AG08396 (cell line): ENCODE measurements at regions not wholly inside any gene's neighbourhood (a gene's known extent, or its start where the extent isn't known, plus 50 kb on each side); places are given as distances from the start of the nearest gene placed in this dataset.
"Not testable (repeated sequence)": the region's sequence is repeated elsewhere in the genome, so short reads cannot be mapped to it uniquely, and the experiment has no call there.

Experiments
- DNase-seq: peaks from one replicate; pipeline ENCODE4 v3.0.0; 2012; ENCODE audit warnings: low spot score, mixed read lengths

DNA sequence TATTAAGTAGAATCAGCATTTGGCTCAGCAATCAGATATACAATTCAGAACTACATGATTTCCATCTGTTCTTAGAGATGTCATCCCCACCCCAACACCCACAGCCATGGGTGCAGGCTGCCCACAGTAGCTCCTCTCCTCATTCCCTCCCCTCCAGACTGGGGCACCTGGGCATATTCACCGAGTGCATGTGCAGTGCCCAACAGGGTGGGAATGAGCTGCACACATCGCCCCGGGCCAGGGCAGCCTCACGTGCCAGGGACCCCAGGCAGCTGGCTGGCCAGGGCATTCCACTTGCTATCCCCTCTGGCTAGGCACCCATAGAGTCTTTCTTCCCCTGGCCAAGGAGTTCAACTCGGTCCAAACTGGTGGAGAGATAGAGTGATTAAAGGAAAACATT is 461.9 kb upstream of the NUDT12 start:
- no peak for DNase-seq

DNA sequence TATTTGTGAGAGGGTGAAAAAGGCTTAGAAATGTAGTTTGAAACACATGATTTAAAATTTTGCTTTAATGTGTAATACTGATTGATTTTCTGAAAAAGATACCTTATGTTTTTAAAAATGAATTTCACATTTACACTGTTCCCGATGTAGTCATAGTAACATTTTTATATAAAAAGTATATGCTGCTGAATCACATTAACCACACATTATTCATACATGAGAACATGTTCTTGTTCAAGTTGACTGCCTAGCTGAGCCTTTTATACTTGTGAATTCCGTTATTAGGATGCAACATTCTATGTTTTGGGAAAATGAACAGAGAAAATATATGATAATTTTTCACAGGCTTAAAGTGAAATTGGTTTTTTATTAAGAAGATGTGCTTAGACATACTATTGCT is 461.1 kb upstream of the NUDT12 start:
- DNase-seq, result no peak

- DNase-seq, result no peak
Observed at GRCh38 chr5:104019956-104020355, 457.4 kb upstream of the NUDT12 start.

GRCh38 chr5:104018299-104018698 is 455.7 kb upstream of the NUDT12 start:
- no peak for DNase-seq

DNA sequence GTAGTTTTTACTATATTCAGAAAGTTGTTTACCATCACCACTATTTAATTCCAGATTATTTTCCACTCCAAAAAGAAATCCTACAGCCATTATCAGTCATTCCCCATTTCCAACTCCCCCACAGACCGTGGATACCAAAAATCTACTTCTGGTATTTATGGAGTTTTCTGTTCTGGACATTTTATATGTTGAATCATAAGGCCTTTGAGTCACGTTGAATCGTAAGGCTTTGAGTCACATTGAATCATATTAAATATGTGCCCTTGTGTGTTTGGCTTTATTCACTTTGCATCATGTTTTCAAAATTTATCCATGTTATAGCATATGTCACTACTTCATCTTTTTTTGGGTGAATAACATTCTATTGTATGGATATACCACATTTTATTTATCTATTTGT is 454.1 kb upstream of the NUDT12 start:
- no peak for DNase-seq

GRCh38 chr5:104015765-104016164 is 453.2 kb upstream of the NUDT12 start:
- no peak for DNase-seq

DNA sequence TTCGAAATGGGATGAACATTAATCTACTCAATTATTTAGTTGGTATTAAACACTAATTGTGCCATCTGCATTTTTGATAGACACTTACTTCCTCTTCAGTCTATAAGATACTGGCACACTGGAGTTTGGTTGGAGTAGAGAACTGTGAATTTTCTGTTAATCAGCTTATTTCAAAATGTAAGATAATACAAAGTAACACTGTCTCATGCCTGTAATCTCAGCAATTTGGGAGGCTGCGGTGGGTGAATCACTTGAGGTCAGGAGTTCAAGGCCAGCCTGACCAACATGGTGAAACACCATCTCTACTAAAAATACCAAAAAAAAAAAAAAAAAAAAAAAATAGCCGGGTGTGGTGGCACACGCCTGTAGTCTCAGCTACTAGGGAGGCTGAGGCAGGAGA is 440.2 kb upstream of the NUDT12 start:
- DNase-seq, result not testable (repeated sequence)

DNA sequence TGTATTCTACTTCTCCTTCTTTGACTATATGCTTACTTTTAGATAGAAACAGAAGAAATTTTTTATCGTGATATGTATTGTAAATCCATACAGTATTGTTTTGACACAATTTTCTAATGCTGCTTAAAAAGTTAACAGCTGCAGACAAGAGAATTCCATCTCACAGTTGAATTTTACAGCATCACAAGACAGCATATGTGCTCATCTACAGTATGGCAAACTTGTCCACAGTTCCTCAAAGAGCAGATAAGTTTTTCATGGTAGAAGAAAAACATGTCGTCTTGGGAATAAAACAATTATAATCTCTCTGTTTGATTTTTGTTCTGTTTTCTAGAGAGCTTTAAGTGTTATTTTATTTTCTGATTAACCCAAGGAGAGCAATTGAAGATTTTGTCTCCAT is 438.5 kb upstream of the NUDT12 start:
- no peak for DNase-seq

DNA sequence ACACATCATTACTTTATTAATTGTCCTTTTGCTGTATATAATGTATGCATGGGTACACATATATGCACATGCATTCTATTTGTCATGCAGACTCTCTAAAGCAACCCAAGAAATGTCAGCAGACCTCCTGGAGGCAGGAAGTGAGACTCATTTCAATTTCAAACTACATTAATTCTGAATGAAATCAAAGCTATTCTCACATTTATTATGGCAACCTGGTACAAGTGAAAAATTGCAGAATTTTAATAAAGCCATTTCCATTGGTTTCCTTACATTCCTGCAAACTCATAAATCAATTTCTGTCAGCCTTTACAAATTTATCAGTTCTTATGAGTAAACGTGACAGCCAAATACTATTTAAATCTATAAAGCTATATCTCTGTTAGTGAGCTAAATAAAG is 430.4 kb upstream of the NUDT12 start:
- DNase-seq, result no peak

GRCh38 chr5:103990064-103990463 is 427.5 kb upstream of the NUDT12 start:
- DNase-seq, result no peak

GRCh38 chr5:103981592-103981991 is 419.0 kb upstream of the NUDT12 start:
- DNase-seq, result no peak

- DNase-seq, result no peak
Observed at GRCh38 chr5:103973669-103974068, 411.1 kb upstream of the NUDT12 start.

DNA sequence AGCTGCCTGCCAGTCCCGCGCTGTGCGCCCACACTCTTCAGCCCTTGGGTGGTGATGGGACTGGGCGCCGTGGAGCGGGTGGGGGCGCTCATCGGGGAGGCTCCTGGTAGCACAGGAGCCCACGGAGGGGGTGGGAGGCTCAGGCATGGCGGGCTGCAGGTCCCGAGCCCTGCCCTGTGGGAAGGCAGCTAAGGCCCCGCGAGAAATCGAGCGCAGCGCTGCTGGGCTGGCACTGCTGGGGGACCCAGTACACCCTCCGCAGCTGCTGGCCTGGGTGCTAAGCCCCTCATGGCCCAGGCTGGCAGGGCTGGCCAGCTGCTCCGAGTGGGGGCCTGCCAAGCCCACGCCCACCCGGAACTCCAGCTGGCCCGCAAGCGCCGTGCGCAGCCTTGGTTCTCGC is 403.7 kb upstream of the NUDT12 start:
- not testable (repeated sequence) for DNase-seq

- DNase-seq, result no peak
Observed at GRCh38 chr5:103962023-103962422, 399.4 kb upstream of the NUDT12 start.

- DNase-seq, result no peak
Observed at GRCh38 chr5:103953601-103954382, 391.2 kb upstream of the NUDT12 start.

DNA sequence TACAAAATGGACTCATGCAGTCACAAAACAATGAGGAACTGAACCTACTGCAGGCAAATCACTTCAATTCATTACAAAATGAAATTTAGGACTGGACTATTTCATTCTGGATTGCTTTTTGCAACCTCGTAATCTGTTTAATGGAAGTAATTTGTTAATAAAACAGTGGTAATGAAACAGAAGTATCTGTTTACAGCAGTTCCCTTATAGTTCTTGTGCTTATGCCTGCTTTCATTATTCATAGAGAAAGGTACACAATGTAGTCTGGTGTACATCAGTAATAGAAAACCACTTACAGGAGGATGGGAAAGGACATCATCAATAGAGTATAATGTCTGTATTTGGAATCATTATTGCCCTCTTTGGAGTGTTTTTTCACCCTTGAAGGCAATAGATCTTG is 389.2 kb upstream of the NUDT12 start:
- DNase-seq, result no peak

GRCh38 chr5:103943230-103943629 is 380.6 kb upstream of the NUDT12 start:
- no peak for DNase-seq

GRCh38 chr5:103942587-103943186 is 380.1 kb upstream of the NUDT12 start:
- DNase-seq, result no peak

DNA sequence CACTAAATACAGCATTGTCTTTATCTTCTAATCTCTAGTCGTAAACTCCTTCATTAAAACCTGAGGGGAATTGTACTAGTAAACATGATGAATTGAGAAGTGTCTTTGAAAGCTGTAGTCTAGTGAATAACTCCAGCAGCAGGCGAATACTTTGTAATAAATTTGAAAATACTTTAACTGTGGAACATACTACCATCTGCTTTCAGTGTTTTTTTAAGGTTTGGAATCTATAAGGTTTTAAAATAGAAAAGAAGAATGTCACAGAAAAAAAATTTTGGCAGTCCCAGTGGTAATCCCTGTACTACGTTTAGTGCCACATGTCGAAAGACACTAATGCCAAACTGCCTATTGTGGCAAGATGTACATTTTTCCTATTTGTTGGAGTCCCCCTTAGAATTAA is 379.0 kb upstream of the NUDT12 start:
- no peak for DNase-seq

GRCh38 chr5:103938146-103938695 is 375.6 kb upstream of the NUDT12 start:
- no peak for DNase-seq

DNA sequence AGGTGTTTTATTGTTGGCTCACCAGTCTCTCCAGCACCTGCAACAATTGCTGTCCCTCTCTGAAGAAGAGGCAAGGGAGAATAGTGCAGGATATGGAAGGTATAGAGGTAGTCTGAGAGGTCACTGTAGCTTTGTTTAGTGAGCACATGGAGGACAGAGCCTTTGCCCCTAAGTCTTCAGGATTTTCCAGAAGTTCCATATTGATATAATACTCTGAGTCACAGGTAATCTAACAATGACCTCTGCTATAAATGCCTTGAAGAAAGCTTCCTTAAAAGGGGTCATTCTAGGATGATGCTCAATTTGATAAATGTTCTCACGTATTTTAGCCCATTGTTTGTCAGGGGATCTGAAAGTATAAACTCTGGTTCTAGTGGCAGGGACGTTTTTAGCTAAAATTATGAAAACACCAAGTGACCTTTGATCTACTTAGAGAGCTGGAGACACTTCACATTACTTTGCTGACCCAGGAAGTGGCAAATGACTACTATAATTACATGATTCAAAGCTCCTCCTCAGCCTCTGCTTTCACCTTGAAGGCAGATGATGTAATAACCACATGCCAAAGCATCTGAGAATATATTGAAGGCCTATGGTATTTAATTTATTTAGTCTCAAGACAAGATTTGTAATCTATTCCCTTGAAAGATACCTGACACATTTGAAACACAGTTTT is 366.9 kb upstream of the NUDT12 start:
- DNase-seq, result no peak

DNA sequence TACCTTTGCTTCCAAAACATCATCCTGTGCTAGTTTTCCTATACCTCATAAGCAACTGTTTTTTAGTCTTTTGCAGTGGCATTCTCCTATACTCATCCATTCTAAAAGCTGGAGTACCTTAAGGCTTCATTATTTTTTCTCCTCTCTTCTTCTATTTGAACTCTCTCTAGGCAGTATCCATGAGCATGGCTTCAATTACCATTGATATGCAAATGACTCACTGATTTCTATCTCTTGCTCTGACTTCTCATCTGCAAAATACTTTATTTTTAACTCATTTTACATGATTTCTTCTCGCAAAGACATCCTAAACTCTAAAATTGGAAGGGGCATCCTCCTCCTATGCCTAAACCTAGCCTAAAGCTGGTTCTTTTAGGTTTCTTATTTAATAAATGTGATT is 365.1 kb upstream of the NUDT12 start:
- no peak for DNase-seq

DNA sequence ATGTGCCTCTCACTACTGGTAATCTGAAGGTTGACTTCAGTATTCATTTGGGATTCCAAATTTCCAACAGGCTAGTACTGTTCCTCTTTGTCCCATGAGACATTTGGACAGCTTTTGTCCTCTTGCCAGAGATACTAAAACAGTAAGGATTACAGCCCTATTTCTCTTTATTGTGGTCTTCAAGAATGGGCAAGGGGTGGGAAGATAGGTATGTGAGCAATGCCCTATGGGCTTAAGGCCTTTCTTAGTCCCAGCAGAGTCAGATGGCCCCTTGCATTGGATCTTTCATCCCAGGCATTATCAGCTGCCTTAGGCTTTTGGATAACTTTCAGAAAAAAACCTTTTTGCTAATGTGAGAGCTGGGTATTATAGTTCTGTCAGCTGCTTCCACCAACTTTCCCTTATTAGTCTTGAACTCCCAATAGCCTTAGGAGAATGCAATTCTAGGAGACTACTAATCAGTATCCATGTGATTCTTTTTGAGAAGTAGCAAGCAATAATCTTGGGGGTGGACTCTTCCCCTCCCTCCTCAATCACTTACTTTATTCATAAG is 361.1 kb upstream of the NUDT12 start:
- no peak for DNase-seq
